ENCODE measurements at regions not wholly inside any gene's neighbourhood (a gene's known extent, or its start where the extent isn't known, plus 50 kb on each side); places are given as distances from the start of the nearest gene placed in this dataset.
"Not testable (repeated sequence)": the region's sequence is repeated elsewhere in the genome, so short reads cannot be mapped to it uniquely, and the experiment has no call there.

DNA sequence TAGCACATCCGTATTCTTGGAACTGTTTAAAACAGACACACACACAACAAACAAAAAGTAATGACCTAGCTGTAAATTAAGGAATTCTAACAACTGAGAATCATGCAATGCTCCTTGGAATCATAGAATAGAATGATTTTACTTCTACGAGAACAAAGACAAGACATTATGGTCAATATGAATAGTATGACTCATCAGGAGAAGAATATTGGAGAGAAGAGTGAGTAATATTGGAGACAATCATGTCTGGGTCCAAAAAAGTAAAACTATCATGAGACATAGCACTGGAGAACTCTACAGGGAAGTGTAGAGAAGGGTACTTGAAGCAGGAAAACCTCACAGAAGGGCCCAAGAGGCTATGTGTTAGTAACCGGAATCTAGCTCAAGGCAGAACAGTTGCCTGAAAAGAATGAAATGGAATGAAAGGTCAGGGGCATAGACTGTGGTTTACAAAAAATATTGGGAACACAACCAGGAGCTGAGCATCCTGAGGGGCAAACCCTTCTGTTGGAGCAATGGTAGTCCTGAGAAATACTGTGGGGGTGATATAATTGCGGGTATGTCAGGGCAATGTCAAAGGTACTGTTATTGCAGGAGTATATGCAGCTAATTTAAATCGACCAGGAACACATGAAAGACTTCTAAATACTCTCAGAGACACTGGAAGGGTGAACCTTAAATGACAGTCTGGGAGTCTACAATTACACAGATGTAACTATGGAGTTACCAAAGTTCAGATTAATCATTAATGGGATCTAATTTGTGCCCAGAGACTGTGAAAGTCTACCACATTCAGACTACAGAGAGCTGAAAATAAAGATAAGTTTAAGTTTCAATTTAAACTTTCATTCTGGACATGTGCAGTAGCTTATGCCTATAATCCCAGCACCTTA, 201.2 kb downstream of the BCHE start:
- DNase-seq (ENCODE audit: low spot score): no peak

DNA sequence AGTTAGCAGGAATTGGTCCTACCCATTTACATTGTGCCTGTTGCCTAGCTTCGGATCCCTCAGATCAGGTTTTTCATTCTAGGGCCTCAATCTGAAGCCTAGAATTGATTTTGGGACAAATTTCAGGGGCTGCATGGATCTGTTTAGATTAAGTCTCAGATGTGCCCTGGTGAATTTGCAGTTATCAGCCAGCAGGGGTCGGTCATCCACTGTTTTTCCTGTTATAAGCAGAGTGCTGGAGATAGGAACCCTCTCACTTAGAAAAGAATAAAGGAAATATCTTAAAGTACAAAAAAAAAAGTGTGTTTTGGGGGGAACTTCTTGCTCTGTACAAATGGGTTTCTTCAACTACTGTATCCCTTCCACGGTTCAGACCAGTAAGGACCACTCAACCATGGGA, 212.5 kb downstream of the BCHE start:
- DNase-seq (ENCODE audit: low spot score): no peak

DNA sequence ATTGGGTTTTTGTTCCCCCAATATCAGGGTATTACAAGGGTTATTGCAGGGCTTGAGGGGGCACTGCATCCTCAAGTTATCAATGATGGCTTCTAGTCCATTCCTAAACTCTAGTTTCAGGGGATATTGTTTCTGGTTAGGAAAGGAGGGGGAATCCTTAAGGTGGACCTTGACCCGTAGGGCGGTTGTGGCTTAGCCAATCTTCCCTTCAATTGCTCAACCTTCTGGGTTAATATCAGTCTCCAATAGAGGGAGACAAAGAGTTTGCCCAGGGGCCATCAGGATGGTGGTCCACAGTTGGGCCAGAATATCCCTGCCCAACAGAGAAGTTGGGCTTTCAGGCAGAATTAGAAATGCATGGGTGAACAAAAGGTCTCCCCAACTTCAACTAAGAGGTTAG, 214.9 kb downstream of the BCHE start:
- no peak for DNase-seq (ENCODE audit: low spot score)

DNA sequence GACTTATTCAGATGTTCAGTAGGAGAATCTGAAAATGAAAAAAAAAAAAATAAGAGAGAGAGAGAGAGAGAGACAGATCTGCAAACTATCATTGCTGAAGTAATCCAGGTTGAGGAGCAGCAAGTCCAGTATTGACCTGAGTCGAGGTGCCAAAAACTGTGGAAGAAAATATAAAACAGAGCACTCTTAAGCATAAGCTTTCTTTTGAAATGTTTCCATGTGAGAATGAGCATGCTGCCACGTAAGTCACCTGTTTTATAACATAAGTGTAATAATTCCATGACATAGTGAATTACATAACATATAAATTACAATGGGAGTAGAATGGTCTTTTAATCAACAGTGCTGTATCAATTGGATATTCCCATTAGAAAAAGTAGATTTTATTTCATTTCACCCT, 218.2 kb downstream of the BCHE start:
- no peak for DNase-seq (ENCODE audit: low spot score)

DNA sequence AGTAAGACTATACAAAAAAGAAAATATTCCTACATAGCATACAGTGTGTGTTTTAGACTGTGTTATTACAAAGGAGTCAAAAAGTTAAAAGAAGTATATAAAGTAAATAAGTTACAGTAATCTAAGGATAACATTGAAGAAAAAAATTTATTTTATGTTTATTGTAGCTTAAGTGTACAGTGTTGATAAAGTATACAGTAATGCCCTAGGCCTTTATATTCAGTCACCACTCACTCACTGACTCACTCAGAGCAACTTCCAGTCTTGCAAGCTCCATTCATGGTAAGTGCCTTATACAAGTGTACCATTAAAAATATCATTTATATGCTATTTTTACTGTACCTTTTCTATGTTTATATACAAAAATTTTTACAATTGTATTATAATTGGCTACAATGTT, 220.1 kb downstream of the BCHE start:
- DNase-seq (ENCODE audit: low spot score): no peak

GRCh38 chr3:165614337-165614736, 222.9 kb downstream of the BCHE start:
- no peak for DNase-seq (ENCODE audit: low spot score)

DNA sequence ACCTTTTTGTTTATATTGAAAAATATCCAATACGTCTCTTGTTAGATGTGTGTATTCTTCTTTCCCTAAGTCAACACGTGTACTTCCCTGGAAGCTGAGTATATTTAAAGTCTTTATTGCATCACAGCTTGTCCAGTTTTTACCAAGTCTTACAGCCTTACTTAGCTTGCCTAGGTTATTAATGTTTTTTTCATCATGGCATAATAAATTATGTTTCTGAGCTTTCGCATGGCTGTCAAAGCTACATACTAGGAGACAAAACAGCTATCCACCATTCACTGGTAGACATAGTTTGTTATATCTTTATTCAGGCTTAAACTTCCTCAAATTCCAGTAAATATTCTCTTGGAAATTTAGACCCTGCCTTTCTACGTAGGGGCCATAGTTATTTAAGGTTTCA, 224.2 kb downstream of the BCHE start:
- no peak for DNase-seq (ENCODE audit: low spot score)

GRCh38 chr3:165607221-165607620, 230.0 kb downstream of the BCHE start:
- no peak for DNase-seq (ENCODE audit: low spot score)

DNA sequence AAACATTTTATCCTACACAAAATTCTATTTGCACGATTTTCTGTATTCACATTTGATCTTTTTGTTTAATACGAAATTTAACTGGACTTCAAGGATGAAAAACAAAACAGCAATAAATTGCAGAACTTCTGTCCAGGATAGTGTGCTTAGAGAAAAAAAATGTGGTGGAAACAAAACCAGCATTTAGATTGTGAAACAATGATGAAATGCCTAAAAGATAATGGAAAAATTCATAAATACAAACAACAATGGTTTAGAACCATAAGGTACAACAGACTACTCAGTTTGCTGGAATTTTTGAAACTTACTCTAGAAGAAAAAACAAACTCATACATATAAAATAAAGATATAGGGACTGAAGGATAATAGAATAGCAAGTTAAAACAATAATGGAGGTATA, 234.0 kb downstream of the BCHE start:
- no peak for DNase-seq (ENCODE audit: low spot score)

- DNase-seq (ENCODE audit: low spot score): not testable (repeated sequence)
These were observed 264.7 kb downstream of the BCHE start for GRCh38 chr3:165572566-165572965.

DNA sequence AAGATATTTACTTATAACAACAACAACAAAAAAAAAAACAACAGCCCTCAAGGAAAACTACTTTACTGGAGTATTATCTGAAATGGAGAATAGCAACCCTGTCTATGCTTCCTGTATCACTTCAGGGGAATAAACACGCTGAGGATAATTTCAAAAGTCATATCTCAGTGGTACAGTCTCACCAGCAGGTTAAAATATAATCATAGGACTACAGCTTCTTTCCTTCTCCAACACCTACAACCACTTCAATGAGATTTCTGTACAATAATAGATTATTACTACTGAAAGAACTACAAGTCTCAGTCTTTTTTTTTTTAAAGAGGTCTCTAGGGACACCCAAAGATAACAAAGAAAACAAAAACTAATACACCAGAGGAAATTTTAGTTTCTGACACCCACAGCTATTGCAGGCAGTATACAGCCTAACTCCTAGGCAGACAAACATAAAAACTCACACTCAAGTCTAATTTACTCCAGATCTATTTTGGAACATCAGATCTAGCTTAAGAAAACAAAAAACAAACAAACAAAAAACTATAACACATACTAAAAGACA, 268.2 kb downstream of the BCHE start:
- no peak for DNase-seq (ENCODE audit: low spot score)

GRCh38 chr3:165555785-165556184, 281.4 kb downstream of the BCHE start:
- DNase-seq (ENCODE audit: low spot score): no peak

GRCh38 chr3:165553371-165553770, 283.9 kb downstream of the BCHE start:
- no peak for DNase-seq (ENCODE audit: low spot score)

DNA sequence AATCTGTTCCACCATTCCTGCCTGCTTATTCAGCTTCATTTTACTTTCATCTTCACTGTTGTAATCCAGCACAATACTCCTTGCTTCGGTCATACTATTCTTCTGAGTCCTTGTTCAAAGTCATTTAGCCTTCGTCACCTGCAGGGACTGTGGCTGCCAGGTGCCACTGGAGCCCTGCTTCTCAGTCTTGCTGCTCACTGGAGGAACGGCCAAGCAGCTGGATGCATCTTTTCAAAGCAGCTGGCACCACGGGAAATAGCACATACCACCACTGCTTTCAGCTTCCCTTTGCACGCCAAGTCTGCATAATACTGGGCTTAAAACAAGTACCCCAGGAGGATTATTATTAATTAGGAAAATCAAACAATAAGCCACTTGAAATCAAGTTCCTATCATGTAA, 287.6 kb downstream of the BCHE start:
- no peak for DNase-seq (ENCODE audit: low spot score)

DNA sequence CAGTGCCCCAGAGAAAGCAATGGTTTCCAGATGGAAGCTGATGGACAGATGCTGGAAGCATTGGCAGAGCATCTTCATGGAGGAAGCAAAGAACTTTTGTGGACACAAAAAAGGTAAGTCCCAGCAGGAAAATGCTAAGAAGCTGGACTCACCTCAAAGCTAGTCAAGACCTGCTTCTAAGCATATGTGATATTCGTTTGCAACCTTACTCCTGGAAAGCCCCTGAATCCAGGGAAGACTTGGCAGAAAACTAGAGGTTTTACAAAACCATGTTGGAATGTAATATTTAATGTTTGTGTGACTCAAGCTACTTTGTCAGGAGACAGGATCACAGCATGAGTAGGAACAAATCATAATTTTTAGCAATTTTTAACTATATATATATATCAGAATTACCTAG, 288.2 kb downstream of the BCHE start:
- DNase-seq (ENCODE audit: low spot score): no peak

GRCh38 chr3:165545059-165545458, 292.2 kb downstream of the BCHE start:
- DNase-seq (ENCODE audit: low spot score): no peak

DNA sequence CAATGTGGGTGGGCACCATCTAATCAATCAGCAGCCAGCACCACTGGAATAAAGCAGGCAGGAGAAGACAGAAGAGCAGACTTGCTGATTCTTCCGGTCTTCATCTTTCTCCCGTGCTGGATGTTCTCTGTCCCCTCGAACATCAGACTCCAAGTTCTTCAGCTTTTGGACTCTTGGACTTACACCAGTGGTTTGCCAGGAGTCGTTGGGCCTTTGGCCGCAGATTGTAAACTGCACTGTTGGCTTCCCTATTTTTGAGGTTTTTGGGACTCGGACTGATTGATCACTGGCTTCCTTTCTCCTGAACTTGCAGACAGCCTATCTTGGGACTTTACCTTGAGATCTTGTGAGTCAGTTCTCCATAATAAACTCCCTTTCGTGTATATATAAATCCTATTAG, 292.8 kb downstream of the BCHE start:
- DNase-seq (ENCODE audit: low spot score): no peak

DNA sequence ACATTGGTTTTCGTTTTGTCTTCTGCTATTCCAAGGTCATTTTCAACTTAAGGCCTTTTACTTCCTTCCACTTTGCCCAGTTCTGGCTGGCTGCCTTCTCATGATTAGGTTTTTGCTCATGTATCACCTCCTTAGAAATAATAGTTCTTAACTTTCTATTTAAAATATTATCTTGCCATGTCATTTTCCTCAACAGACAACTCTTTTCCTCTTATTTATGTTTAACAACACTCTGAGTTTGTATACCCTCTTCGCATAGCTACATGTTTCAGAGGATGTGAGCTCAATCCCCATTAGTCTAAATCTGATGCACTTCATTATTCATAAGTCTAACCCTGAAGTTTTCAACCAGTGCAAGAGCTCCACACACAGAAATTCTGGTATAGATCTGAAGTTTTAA, 299.1 kb downstream of the BCHE start:
- DNase-seq (ENCODE audit: low spot score): no peak

DNA sequence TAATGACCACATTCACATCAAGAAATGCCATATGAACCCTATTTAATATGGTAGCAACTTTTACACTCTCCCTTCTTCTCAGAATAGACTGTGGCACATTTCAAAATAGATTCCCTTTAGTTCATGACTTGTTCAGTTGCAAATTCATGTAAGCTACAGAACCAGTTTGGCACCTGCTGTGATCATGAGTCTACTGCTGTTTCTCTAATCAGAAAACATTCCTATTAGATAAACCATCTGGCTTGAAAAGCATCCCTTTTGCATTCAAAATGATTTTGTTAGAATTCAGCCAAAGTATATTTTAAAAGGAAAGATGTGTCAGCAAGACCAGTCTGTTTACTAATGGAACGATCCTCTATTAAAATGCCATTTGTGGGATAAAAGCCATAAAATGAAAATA, 304.4 kb downstream of the BCHE start:
- no peak for DNase-seq (ENCODE audit: low spot score)

- no peak for DNase-seq (ENCODE audit: low spot score)
These were observed 307.8 kb downstream of the BCHE start for GRCh38 chr3:165529451-165529850.

DNA sequence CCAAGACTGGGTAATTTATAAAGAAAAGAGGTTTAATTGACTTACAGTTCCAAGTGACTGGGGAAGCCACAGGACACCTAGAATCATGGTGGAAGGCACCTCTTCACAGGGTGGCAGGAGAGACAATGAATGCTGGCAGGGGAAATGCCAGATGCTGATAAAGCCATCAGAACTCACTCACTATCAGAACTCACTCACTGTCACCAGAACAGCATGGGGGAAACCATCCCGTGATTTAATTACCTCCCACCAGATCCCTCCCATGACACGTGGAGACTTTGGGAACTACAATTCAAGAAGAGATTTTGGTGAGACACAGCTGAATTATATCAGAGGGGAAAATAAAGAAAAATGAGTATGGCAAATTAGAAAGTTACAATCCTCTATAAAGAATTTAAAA, 310.9 kb downstream of the BCHE start:
- no peak for DNase-seq (ENCODE audit: low spot score)

DNA sequence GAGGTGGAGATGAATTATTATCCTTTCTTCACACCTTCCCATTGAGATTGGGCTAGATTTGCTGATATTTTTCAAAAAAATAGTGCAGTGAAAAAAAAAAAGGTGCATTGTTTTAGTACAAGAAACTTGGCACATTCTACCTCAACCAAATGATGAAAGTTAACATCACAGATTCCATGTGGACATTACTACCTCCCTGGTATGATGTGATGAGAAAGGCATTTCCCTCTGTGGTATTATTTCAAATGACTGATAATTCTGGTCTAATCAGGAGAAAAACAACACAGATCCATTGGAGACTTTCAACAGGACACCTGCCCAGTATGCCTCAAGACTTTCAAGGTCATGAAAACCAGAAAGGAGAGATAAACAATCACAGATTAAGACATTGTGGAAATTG, 313.4 kb downstream of the BCHE start:
- no peak for DNase-seq (ENCODE audit: low spot score)

DNA sequence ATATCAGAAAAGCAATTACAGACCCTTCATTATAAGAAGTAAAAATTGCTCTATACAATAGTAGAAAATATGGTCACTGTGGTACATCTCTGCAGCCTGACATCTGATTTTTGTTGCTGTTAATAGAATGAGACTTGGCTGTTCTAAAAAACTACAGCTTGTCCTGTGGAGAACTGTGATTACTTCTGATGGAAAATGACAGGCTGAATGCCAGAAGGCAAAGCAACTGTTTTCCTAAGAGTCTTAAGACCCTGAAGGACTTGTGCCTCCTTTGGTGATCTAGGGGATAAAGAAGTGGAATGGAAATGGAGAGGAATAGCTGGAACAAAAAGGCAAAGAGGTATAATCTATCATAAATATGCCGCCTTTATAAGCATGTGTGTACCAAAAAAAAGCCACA, 314.8 kb downstream of the BCHE start:
- DNase-seq (ENCODE audit: low spot score): peak; percentile 13

Data from pons (tissue), 1 donor.